HEK293 (cell line): ENCODE measurements at regions not wholly inside any gene's neighbourhood (a gene's known extent, or its start where the extent isn't known, plus 50 kb on each side); places are given as distances from the start of the nearest gene placed in this dataset.

Experiments used
- CTCF ChIA-PET: fragments of 350-600 bp; formaldehyde crosslinking; extraction: SDS; loops from one replicate; lab custom pipeline; 2021; ENCODE audit warnings: antibody characterized with exemption; lab: Yijun Ruan, JAX
- POLR2A ChIA-PET: fragments of 300-600 bp; formaldehyde crosslinking; extraction: SDS; loops from one replicate; lab custom pipeline; 2020; ENCODE audit warnings: antibody characterized with exemption, inconsistent platforms; lab: Yijun Ruan, JAX
- H3K27ac ChIP-seq: fragments of 200-500 bp; sonication (Bioruptor generic); 2 replicates; pipeline ENCODE4 v1.5.1; 2014; ENCODE audit warnings: low read depth, low read length, control low read depth, inconsistent platforms; ENCODE audit errors: extremely low read depth
- H3K36me3 ChIP-seq, 2 experiments: fragments of 200-500 bp in 1 of 2; sonication (Bioruptor generic) in 1 of 2; 1 replicate in 1 of 2; 2 replicates in 1 of 2; pipeline ENCODE4 v1.5.1; 2014 to 2017; ENCODE audit warnings: inconsistent platforms in 2 of 2, low read length in 2 of 2; ENCODE audit not compliant: control insufficient read depth in 2 of 2, insufficient read depth in 1 of 2
- H3K4me1 ChIP-seq: fragments of 200-500 bp; sonication (Bioruptor generic); 2 replicates; pipeline ENCODE4 v1.5.1; 2014; ENCODE audit warnings: mild to moderate bottlenecking, low read length, inconsistent platforms; ENCODE audit not compliant: control insufficient read depth, insufficient read depth
- H3K4me3 ChIP-seq: 2 replicates; pipeline ENCODE4 v1.5.1; 2011; ENCODE audit warnings: low read depth, mild to moderate bottlenecking, control low read depth, low read length, moderate library complexity
- H3K9me3 ChIP-seq: fragments of 200-500 bp; sonication (Bioruptor generic); 2 replicates; pipeline ENCODE4 v1.5.1; 2014; ENCODE audit warnings: low read depth, low read length, inconsistent platforms; ENCODE audit not compliant: control insufficient read depth, insufficient read depth
- GLIS1 ChIP-seq: fragments of 450-650 bp; formaldehyde crosslinking; IDR thresholded peaks from 2 replicates; pipeline ENCODE4 v1.5.1; 2016; ENCODE audit warnings: missing biosample characterization, missing genetic modification characterization
- GLIS2 ChIP-seq: fragments of 450-650 bp; formaldehyde crosslinking; IDR thresholded peaks from 2 replicates; pipeline ENCODE4 v1.5.1; 2016; ENCODE audit warnings: missing biosample characterization, missing genetic modification characterization
- KLF17 ChIP-seq: fragments of 450-650 bp; formaldehyde crosslinking; IDR thresholded peaks from 2 replicates; pipeline ENCODE4 v1.5.1; 2016; ENCODE audit warnings: missing biosample characterization, missing genetic modification characterization
- SP7 ChIP-seq: fragments of 450-650 bp; formaldehyde crosslinking; IDR thresholded peaks from 2 replicates; pipeline ENCODE4 v1.5.1; 2016; ENCODE audit warnings: missing biosample characterization, missing genetic modification characterization
- TCF7L2 ChIP-seq: IDR thresholded peaks from 2 replicates; pipeline ENCODE4 v1.6.1; 2011; ENCODE audit warnings: low read depth, mild to moderate bottlenecking, inconsistent platforms, low read length, moderate library complexity, borderline replicate concordance
- YY2 ChIP-seq: fragments of 450-650 bp; formaldehyde crosslinking; IDR thresholded peaks from 2 replicates; pipeline ENCODE4 v1.5.1; 2016; ENCODE audit warnings: missing biosample characterization, missing genetic modification characterization
- ZBTB44 ChIP-seq: fragments of 450-650 bp; IDR thresholded peaks from 2 replicates; pipeline ENCODE4 v1.5.1; 2018; ENCODE audit warnings: missing biosample characterization, mild to moderate bottlenecking, missing genetic modification characterization
- ZBTB7A ChIP-seq: fragments of 450-650 bp; formaldehyde crosslinking; IDR thresholded peaks from 2 replicates; pipeline ENCODE4 v1.5.1; 2016; ENCODE audit warnings: low read depth, missing biosample characterization, missing genetic modification characterization
- ZEB2 ChIP-seq: fragments of 450-650 bp; formaldehyde crosslinking; IDR thresholded peaks from 2 replicates; pipeline ENCODE4 v1.5.1; 2016; ENCODE audit warnings: missing biosample characterization, missing genetic modification characterization
- ZNF121 ChIP-seq: fragments of 450-650 bp; formaldehyde crosslinking; IDR thresholded peaks from 2 replicates; pipeline ENCODE4 v1.5.1; 2016; ENCODE audit warnings: missing biosample characterization, missing genetic modification characterization
- ZNF146 ChIP-seq: fragments of 450-650 bp; formaldehyde crosslinking; IDR thresholded peaks from 2 replicates; pipeline ENCODE4 v1.5.1; 2016; ENCODE audit warnings: missing biosample characterization, missing genetic modification characterization
- ZNF211 ChIP-seq: fragments of 450-650 bp; formaldehyde crosslinking; IDR thresholded peaks from 2 replicates; pipeline ENCODE4 v1.5.1; 2016; ENCODE audit warnings: low read depth, missing biosample characterization, missing genetic modification characterization
- ZNF221 ChIP-seq: fragments of 450-650 bp; formaldehyde crosslinking; IDR thresholded peaks from 2 replicates; pipeline ENCODE4 v1.5.1; 2017; ENCODE audit warnings: missing biosample characterization, missing genetic modification characterization, borderline replicate concordance
- ZNF292 ChIP-seq: fragments of 450-650 bp; formaldehyde crosslinking; IDR thresholded peaks from 2 replicates; pipeline ENCODE4 v1.5.1; 2016; ENCODE audit warnings: low read depth, missing biosample characterization, missing genetic modification characterization, borderline replicate concordance
- ZNF335 ChIP-seq: fragments of 450-650 bp; formaldehyde crosslinking; conservative IDR thresholded peaks from 2 replicates; pipeline ENCODE4 v1.5.1; 2016; ENCODE audit warnings: missing biosample characterization, missing genetic modification characterization
- ZNF354C ChIP-seq: fragments of 450-650 bp; formaldehyde crosslinking; IDR thresholded peaks from 2 replicates; pipeline ENCODE4 v1.5.1; 2016; ENCODE audit warnings: missing biosample characterization, missing genetic modification characterization, low read depth, borderline replicate concordance
- ZNF404 ChIP-seq: fragments of 450-650 bp; formaldehyde crosslinking; IDR thresholded peaks from 2 replicates; pipeline ENCODE4 v1.5.1; 2017; ENCODE audit warnings: missing biosample characterization, missing genetic modification characterization
- ZNF433 ChIP-seq: fragments of 450-650 bp; formaldehyde crosslinking; IDR thresholded peaks from 2 replicates; pipeline ENCODE4 v1.5.1; 2016; ENCODE audit warnings: missing biosample characterization, missing genetic modification characterization, low read depth
- ZNF776 ChIP-seq: fragments of 450-650 bp; formaldehyde crosslinking; IDR thresholded peaks from 2 replicates; pipeline ENCODE4 v1.5.0; 2017; ENCODE audit warnings: missing biosample characterization, missing genetic modification characterization, borderline replicate concordance
- ZSCAN18 ChIP-seq: fragments of 450-650 bp; formaldehyde crosslinking; IDR thresholded peaks from 2 replicates; pipeline ENCODE4 v1.5.1; 2016; ENCODE audit warnings: missing biosample characterization, missing genetic modification characterization
- TF ChIP-seq, protein P1 (sequence below): fragments of 450-650 bp; formaldehyde crosslinking; IDR thresholded peaks from 2 replicates; pipeline ENCODE4 v1.5.1; 2016; ENCODE audit warnings: missing biosample characterization, missing genetic modification characterization

DNA sequence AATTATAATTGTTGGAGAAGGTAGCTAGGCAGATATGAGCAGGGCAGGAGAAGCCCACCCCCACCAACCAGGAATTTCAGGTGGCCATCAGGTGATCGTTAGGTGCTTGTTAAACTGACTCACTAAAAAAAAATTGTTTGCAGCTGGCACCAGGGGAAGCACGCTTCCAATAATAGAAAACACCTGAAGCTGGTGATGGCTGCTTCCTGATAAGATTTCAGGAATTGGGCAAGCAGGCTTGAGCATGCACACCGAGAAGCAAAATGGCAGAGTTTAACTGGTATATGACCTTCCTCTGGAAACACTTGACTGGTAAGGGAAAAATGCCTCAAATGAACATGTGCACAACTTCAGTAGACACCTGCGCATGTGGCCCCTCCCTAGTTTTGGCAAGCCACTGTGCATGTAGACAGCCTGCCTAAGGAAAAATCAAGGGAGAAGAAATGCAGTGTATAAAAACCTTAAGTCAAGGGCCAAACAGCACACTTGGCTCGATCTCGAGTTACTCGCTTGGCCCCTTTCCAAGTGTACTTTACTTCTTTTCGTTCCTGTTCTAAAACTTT is 292.8 kb downstream of the CCDC85A start:
- TF ChIP-seq YY2 (tag by site-specific recombination) (no peak), ZBTB7A (tag by site-specific recombination) (no peak), ZSCAN18 (tag by site-specific recombination) (no peak), KLF17 (tag by site-specific recombination) (no peak), ZNF335 (no peak), ZNF211 (tag by site-specific recombination) (no peak), ZNF221 (tag by site-specific recombination) (no peak), ZNF776 (tag by site-specific recombination) (no peak), ZNF433 (tag by site-specific recombination) (no peak), TCF7L2 (no peak)
- ChIA-PET POLR2A (no interaction called here), CTCF (interaction anchor here (0.7 kb wide), 1 partner anchor 10 kb away, joined by 3 read pairs; no protein-coding TSS in a partner anchor)
- Histone ChIP-seq H3K27ac (no peak overlapping the region), H3K4me1 (peaks cover 15% of the 10 kb centered on the region), H3K36me3 (no peaks in the 10 kb centered on the region), H3K9me3 (no peaks in the 10 kb centered on the region), H3K4me3 (no peak overlapping the region)

DNA sequence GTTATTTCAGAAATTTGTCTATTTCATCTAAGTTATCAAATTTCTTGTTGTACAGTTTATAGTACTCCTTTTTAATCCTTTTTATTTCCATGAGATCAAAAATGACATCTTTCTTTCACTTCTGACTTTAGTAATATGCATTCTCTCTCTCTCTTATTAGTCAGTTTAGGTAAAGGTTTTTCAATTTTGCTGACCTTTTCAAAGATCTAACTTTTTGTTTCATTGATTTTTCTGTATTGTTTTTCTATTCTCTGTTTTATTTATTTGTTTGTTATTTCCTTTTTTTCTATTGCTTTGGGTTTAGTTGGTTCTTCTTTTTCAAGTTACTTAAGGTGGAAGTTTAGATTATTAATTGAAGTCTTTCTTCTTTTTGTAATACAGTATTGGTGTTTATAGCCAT is 294.2 kb downstream of the CCDC85A start:
- Histone ChIP-seq H3K36me3 (no peaks in the 10 kb centered on the region), H3K4me3 (no peak overlapping the region), H3K4me1 (peaks cover 15% of the 10 kb centered on the region), H3K27ac (no peak overlapping the region), H3K9me3 (no peaks in the 10 kb centered on the region)
- no peak for TF ChIP-seq GLIS1 (tag by site-specific recombination)
- TF ChIP-seq SP7 (tag by site-specific recombination), result no peak
- no peak for TF ChIP-seq ZEB2 (tag by site-specific recombination)
- POLR2A ChIA-PET, result no interaction called here
- CTCF ChIA-PET, result no interaction called here

DNA sequence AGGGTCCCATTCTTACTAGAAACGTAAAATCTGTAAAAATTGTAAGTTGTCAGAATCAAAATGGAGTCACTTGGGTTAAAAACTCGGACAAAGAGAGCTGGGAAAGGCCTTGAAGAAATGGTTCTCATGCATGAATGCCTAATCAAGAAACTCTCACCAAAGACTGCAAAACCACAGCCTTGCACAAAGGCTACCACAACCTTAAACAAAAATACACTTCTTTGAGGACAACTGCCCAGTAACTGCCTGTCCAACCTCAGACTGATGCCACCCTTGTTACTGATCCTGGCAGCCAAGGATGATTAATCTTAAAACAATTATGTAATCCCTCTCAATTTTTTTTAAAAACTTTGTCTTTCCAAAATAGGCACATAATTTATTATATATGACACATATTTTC is 299.3 kb downstream of the CCDC85A start:
- Histone ChIP-seq H3K4me3 (no peak overlapping the region), H3K27ac (no peak overlapping the region), H3K4me1 (no peaks in the 10 kb centered on the region), H3K9me3 (no peaks in the 10 kb centered on the region), H3K36me3 (no peaks in the 10 kb centered on the region)
- CTCF ChIA-PET, result no interaction called here
- no peak for TF ChIP-seq ZNF354C (tag by site-specific recombination)
- TF ChIP-seq GLIS2, result no peak
- TF ChIP-seq ZNF404 (tag by site-specific recombination), result no peak
- TF ChIP-seq ZNF146 (tag by site-specific recombination), result no peak
- no peak for TF ChIP-seq ZNF121 (tag by site-specific recombination)
- TF ChIP-seq ZNF292 (tag by site-specific recombination), result no peak
- TF ChIP-seq ZSCAN18 (tag by site-specific recombination), result no peak
- TF ChIP-seq, protein P1, sequence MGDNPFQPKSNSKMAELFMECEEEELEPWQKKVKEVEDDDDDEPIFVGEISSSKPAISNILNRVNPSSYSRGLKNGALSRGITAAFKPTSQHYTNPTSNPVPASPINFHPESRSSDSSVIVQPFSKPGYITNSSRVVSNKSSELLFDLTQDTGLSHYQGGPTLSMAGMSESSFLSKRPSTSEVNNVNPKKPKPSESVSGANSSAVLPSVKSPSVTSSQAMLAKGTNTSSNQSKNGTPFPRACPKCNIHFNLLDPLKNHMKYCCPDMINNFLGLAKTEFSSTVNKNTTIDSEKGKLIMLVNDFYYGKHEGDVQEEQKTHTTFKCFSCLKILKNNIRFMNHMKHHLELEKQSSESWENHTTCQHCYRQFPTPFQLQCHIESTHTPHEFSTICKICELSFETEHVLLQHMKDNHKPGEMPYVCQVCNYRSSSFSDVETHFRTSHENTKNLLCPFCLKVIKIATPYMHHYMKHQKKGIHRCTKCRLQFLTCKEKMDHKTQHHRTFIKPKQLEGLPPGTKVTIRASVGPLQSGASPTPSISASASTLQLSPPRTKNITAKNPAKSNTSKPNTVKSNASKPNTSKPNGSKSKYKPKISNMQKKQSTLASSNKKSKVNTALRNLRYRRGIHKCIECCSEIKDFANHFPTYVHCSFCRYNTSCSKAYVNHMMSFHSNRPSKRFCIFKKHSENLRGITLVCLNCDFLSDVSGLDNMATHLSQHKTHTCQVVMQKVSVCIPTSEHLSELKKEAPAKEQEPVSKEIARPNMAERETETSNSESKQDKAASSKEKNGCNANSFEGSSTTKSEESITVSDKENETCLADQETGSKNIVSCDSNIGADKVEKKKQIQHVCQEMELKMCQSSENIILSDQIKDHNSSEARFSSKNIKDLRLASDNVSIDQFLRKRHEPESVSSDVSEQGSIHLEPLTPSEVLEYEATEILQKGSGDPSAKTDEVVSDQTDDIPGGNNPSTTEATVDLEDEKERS (tag by site-specific recombination), result no peak
- no peak for TF ChIP-seq ZBTB44
- POLR2A ChIA-PET, result no interaction called here
